Naive thymus-derived CD4-positive, alpha-beta T cell (primary cell): ENCODE measurements at regions not wholly inside any gene's neighbourhood (a gene's known extent, or its start where the extent isn't known, plus 50 kb on each side); places are given as distances from the start of the nearest gene placed in this dataset.

Source experiments
- ATAC-seq: fragments of 150-1000 bp; cut with Tn5 transposase; 2 replicates; pipeline ENCODE4 v1.10.0; 2021; ENCODE audit warnings: mild to moderate bottlenecking, moderate library complexity
- CTCF ChIA-PET: fragments of 350-600 bp; sonication (Branson Sonifier 250); formaldehyde crosslinking; loops from one replicate; lab custom pipeline; 2021; ENCODE audit warnings: antibody characterized with exemption; lab: Charles Lee
- POLR2A ChIA-PET: fragments of 350-600 bp; sonication (Branson Sonifier 250); formaldehyde crosslinking; loops from one replicate; lab custom pipeline; 2021; ENCODE audit warnings: antibody characterized with exemption, inconsistent platforms; lab: Charles Lee
- DNase-seq, 9 donors: peaks; one replicate each; pipeline versions ENCODE4 v3.0.0 to v3.0.0-alpha.2; 2020 to 2022; ENCODE audit warnings: mixed read lengths in 1 of 9
- H3K27ac ChIP-seq: one replicate; pipeline ENCODE4 v1.7.0; 2013; ENCODE audit warnings: mild to moderate bottlenecking, low read depth, low read length, moderate library complexity
- H3K27me3 ChIP-seq, 2 donors: one replicate each; pipeline ENCODE4 v1.7.0; 2013; ENCODE audit warnings: low read length in 2 of 2, mild to moderate bottlenecking in 2 of 2, moderate library complexity in 2 of 2; ENCODE audit not compliant: control insufficient read depth in 2 of 2, insufficient read depth in 2 of 2
- H3K36me3 ChIP-seq, 3 experiments: 1 replicate in 2 of 3; 2 replicates in 1 of 3; pipeline ENCODE4 v1.7.0; 2013; ENCODE audit warnings: low read length in 3 of 3, mild to moderate bottlenecking in 3 of 3, moderate library complexity in 1 of 3; ENCODE audit not compliant: insufficient read depth in 3 of 3, control insufficient read depth in 2 of 3
- H3K4me1 ChIP-seq, 2 donors: one replicate each; pipeline ENCODE4 v1.7.0; 2013; ENCODE audit warnings: low read length in 2 of 2, mild to moderate bottlenecking in 2 of 2, moderate library complexity in 1 of 2; ENCODE audit not compliant: control insufficient read depth in 2 of 2, insufficient read depth in 2 of 2
- H3K4me3 ChIP-seq: 2 replicates; pipeline ENCODE4 v1.7.0; 2013; ENCODE audit warnings: mild to moderate bottlenecking, low read length
- H3K9me3 ChIP-seq, 3 experiments: 1 replicate in 2 of 3; 2 replicates in 1 of 3; pipeline ENCODE4 v1.7.0; 2013; ENCODE audit warnings: low read length in 3 of 3; ENCODE audit not compliant: control insufficient read depth in 2 of 3
- H3K27ac Mint-ChIP-seq, 9 donors: one replicate each; pipeline ENCODE4 v1.8.0; 2020 to 2022; ENCODE audit warnings: mixed read lengths in 9 of 9, mild to moderate bottlenecking in 8 of 9, moderate library complexity in 5 of 9, inconsistent platforms in 2 of 9
- H3K27me3 Mint-ChIP-seq, 5 donors: one replicate each; pipeline ENCODE4 v1.8.0; 2021 to 2022; ENCODE audit warnings: mixed read lengths in 5 of 5, mild to moderate bottlenecking in 1 of 5
- H3K36me3 Mint-ChIP-seq, 5 donors: one replicate each; pipeline ENCODE4 v1.8.0; 2020 to 2022; ENCODE audit warnings: mixed read lengths in 5 of 5, mild to moderate bottlenecking in 3 of 5, inconsistent platforms in 1 of 5
- H3K4me1 Mint-ChIP-seq, 7 donors: one replicate each; pipeline ENCODE4 v1.8.0; 2020 to 2022; ENCODE audit warnings: mixed read lengths in 7 of 7, mild to moderate bottlenecking in 3 of 7, inconsistent platforms in 1 of 7
- H3K4me3 Mint-ChIP-seq, 10 donors: one replicate each; pipeline ENCODE4 v1.8.0; 2020 to 2022; ENCODE audit warnings: mild to moderate bottlenecking in 10 of 10, mixed read lengths in 10 of 10, moderate library complexity in 6 of 10, inconsistent platforms in 2 of 10
- H3K9me3 Mint-ChIP-seq, 11 donors: one replicate each; pipeline ENCODE4 v1.8.0; 2020 to 2022; ENCODE audit warnings: mixed read lengths in 11 of 11, mild to moderate bottlenecking in 4 of 11, inconsistent platforms in 1 of 11, moderate library complexity in 1 of 11
- intact Hi-C, 2 donors: fragments of 100-400 bp; cut with micrococcal nuclease; formaldehyde crosslinking; loops; one replicate each; pipeline ENCODE4 v1.15.1; 2023

DNA sequence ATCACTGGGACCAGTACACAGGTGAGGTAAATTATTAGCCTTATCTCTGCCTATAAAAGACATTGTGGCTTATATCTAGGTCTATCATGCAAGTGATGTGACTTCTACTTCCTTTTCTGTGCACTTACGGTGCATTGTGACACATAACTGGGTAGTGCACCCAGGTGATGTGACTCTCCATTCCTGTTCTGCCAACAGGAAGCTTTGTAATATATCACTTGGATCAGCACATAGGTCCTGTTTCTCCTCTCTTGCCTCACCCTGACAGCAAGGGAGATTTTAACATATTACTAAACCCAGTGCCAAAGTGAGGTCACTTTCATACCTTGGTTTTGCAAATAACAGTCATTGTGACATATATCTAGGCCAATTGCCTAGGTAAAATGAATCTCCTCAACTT, 1129.7 kb upstream of the AMELY start:
- H3K27me3 Mint-ChIP-seq, result no peaks in the 10 kb centered on the region
- ChIA-PET POLR2A (no interaction called here), CTCF (no interaction called here)
- no peak overlapping the region for H3K27ac Mint-ChIP-seq
- H3K4me3 ChIP-seq, result no peak overlapping the region
- no peaks in the 10 kb centered on the region for H3K9me3 Mint-ChIP-seq
- intact Hi-C loops, result no loop called here
- no peaks in the 10 kb centered on the region for H3K9me3 ChIP-seq
- H3K4me3 Mint-ChIP-seq, result no peak overlapping the region
- H3K36me3 Mint-ChIP-seq, result no peaks in the 10 kb centered on the region
- H3K4me1 ChIP-seq, result no peaks in the 10 kb centered on the region
- H3K27ac ChIP-seq, result no peak overlapping the region
- H3K36me3 ChIP-seq, result no peaks in the 10 kb centered on the region
- ATAC-seq (no peak), DNase-seq (no peak)
- no peaks in the 10 kb centered on the region for H3K4me1 Mint-ChIP-seq
- H3K27me3 ChIP-seq, result no peaks in the 10 kb centered on the region

DNA sequence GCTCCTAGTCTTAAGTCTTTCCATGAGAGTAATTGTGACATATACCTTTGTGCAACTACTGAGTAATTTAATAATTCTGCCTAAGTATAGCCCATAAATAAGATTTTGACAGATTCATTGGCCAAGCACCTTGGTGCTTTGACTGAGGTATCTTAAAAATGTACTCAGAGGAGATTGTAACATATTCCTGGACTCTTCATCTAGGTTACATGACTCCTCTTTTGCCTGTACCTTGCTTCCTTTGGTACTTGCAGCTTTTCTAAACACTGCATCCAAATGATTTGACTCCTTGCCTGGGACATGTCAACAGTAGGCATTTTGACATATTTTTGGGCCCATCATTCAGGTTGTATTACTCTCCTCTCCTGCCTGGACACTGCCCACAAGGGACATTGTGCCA, 1125.0 kb upstream of the AMELY start:
- ATAC-seq (no peak), DNase-seq (no peak)
- H3K9me3 Mint-ChIP-seq, result no peaks in the 10 kb centered on the region
- Histone ChIP-seq H3K27ac (no peak overlapping the region), H3K27me3 (no peaks in the 10 kb centered on the region), H3K9me3 (no peaks in the 10 kb centered on the region), H3K4me3 (no peak overlapping the region), H3K4me1 (no peaks in the 10 kb centered on the region), H3K36me3 (no peaks in the 10 kb centered on the region)
- intact Hi-C loops, result no loop called here
- POLR2A ChIA-PET, result no interaction called here
- no peak overlapping the region for H3K27ac Mint-ChIP-seq
- no peaks in the 10 kb centered on the region for H3K4me1 Mint-ChIP-seq
- CTCF ChIA-PET, result no interaction called here
- H3K27me3 Mint-ChIP-seq, result no peaks in the 10 kb centered on the region
- no peaks in the 10 kb centered on the region for H3K36me3 Mint-ChIP-seq
- no peak overlapping the region for H3K4me3 Mint-ChIP-seq

DNA sequence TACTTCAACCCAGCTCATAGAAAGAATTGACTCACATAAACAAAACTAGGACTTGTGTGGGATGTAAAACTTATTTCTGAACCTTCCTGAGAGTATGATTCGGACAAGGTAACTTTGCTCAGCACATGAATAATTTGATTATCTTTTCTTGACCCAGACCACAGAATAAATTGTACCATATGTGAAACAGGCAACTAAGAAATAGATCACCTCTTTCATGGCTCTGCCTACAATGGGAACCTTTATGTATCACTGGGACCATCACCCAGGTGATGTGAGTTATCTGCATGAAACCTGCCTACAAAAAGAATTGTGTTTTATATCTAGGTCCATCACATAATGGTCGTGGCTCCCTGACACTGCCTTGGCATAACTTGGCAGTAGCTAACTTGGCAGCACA, 1124.1 kb upstream of the AMELY start:
- Histone ChIP-seq H3K4me3 (no peak overlapping the region), H3K9me3 (no peaks in the 10 kb centered on the region), H3K4me1 (no peaks in the 10 kb centered on the region), H3K36me3 (no peaks in the 10 kb centered on the region), H3K27me3 (no peaks in the 10 kb centered on the region), H3K27ac (no peak overlapping the region)
- ATAC-seq (no peak), DNase-seq (no peak)
- H3K9me3 Mint-ChIP-seq, result no peaks in the 10 kb centered on the region
- CTCF ChIA-PET, result no interaction called here
- POLR2A ChIA-PET, result no interaction called here
- no peak overlapping the region for H3K4me3 Mint-ChIP-seq
- no peaks in the 10 kb centered on the region for H3K27me3 Mint-ChIP-seq
- H3K4me1 Mint-ChIP-seq, result no peaks in the 10 kb centered on the region
- H3K27ac Mint-ChIP-seq, result no peak overlapping the region
- intact Hi-C loops, result no loop called here
- H3K36me3 Mint-ChIP-seq, result no peaks in the 10 kb centered on the region

DNA sequence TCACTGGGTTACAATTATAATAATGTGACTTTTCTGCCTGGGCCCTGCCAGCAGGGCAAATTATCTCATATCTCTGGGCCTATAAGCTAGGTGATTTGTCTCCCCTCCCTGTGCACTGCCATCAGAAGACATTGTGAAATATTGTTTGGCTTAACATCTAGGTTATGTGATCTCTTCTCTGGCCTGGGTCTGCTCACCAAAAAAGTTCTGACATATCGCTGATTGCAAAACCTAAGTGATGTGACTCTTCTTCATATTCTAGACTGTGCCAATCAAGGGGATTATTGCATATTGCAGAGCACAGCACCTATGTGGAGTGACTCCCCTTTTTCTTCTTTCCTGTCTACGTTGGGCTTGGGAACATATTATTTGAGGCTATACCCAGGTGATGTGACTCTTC, 1123.1 kb upstream of the AMELY start:
- H3K4me1 ChIP-seq, result no peaks in the 10 kb centered on the region
- no peaks in the 10 kb centered on the region for H3K36me3 ChIP-seq
- no peak overlapping the region for H3K4me3 ChIP-seq
- H3K4me3 Mint-ChIP-seq, result no peak overlapping the region
- H3K27me3 ChIP-seq, result no peaks in the 10 kb centered on the region
- intact Hi-C loops, result no loop called here
- no peak for ATAC-seq
- POLR2A ChIA-PET, result no interaction called here
- no peaks in the 10 kb centered on the region for H3K27me3 Mint-ChIP-seq
- no peak overlapping the region for H3K27ac ChIP-seq
- H3K36me3 Mint-ChIP-seq, result no peaks in the 10 kb centered on the region
- no peaks in the 10 kb centered on the region for H3K9me3 ChIP-seq
- CTCF ChIA-PET, result no interaction called here
- H3K27ac Mint-ChIP-seq, result no peak overlapping the region
- H3K9me3 Mint-ChIP-seq, result peaks cover 0 to 4% (median 0%) of the 10 kb centered on the region in 11 donors
- DNase-seq, result no peak
- no peaks in the 10 kb centered on the region for H3K4me1 Mint-ChIP-seq

DNA sequence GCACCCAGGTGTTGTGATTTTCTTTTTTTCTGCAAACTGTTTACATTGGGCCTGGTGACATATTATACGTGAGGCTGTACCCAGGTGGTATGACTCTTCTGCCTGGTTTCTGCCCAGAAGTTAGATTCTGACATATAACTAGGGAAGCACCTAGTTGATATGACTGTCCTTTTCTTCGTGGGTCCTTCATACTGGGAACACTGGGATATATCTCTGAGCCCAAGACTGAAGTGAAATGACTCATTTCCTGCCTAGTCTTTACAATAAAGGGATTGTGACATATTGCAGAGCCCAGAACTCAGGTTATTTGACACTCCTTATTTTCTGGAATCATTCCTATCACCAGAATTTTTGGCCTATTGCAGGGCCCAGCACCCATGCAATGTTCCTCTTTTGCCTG, 1121.6 kb upstream of the AMELY start:
- no peak overlapping the region for H3K27ac ChIP-seq
- H3K4me1 Mint-ChIP-seq, result no peaks in the 10 kb centered on the region
- POLR2A ChIA-PET, result no interaction called here

DNA sequence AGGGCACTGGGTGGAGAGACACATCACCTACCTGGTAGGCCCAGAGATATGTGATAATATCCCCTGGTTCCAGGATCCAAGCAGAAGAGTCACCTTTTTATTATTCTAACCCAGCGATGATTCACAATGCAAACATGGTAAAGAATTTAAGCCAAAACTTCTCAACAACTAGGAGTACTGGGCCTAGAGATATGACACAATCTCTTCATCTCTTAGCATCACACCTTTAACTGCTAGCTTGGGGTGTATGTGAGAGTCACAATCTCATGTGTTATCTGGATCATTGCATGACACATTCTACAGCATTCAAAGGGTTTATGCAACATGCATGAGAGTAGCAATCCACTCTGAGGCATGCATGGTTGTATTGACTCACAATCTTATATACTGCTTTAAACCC, 1109.0 kb upstream of the AMELY start:
- no peak for ATAC-seq
- H3K9me3 ChIP-seq, result no peaks in the 10 kb centered on the region
- Mint-ChIP-seq H3K27ac (no peak overlapping the region), H3K27me3 (no peaks in the 10 kb centered on the region), H3K9me3 (peaks cover 0 to 5% (median 0%) of the 10 kb centered on the region in 11 donors), H3K36me3 (no peaks in the 10 kb centered on the region), H3K4me1 (no peaks in the 10 kb centered on the region), H3K4me3 (no peak overlapping the region)
- intact Hi-C loops, result no loop called here
- no peaks in the 10 kb centered on the region for H3K4me1 ChIP-seq
- no peak overlapping the region for H3K27ac ChIP-seq
- no peak overlapping the region for H3K4me3 ChIP-seq
- no peaks in the 10 kb centered on the region for H3K36me3 ChIP-seq
- H3K27me3 ChIP-seq, result no peaks in the 10 kb centered on the region
- ChIA-PET CTCF (no interaction called here), POLR2A (no interaction called here)
- DNase-seq, result no peak

More for the DNA sequence above, 1121.6 kb upstream of the AMELY start:
- no peak overlapping the region for H3K4me3 ChIP-seq
- ATAC-seq (no peak), DNase-seq (no peak)
- H3K27me3 ChIP-seq, result no peaks in the 10 kb centered on the region
- H3K9me3 ChIP-seq, result no peaks in the 10 kb centered on the region
- no peaks in the 10 kb centered on the region for H3K27me3 Mint-ChIP-seq
- H3K27ac Mint-ChIP-seq, result no peak overlapping the region
- no peaks in the 10 kb centered on the region for H3K36me3 ChIP-seq
- intact Hi-C loops, result no loop called here
- H3K4me3 Mint-ChIP-seq, result no peak overlapping the region
- peaks cover 0 to 4% (median 0%) of the 10 kb centered on the region in 11 donors for H3K9me3 Mint-ChIP-seq
- CTCF ChIA-PET, result no interaction called here
- H3K4me1 ChIP-seq, result no peaks in the 10 kb centered on the region
- H3K36me3 Mint-ChIP-seq, result no peaks in the 10 kb centered on the region

DNA sequence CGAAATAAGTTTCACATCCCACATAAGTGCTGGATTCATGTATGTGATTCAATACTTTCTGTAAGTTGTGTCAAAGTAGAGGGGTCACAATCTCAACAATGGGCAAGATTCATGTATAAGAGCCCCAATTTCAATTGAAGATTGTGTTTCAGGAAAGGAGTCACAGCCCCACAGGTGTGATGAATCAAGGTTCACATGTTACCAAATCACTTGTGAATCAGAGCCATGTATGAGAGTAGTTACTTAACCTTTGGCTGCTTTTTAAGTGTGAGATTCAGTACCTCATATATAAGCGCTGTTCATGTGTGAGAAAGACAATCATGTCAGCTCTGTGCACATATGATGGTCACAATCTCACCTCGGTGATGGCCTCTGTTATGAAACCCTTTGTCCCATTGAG, 1100.0 kb upstream of the AMELY start:
- no peak for DNase-seq
- no peaks in the 10 kb centered on the region for H3K27me3 ChIP-seq
- no peaks in the 10 kb centered on the region for H3K9me3 Mint-ChIP-seq
- no peak overlapping the region for H3K4me3 Mint-ChIP-seq
- intact Hi-C loops, result no loop called here
- H3K9me3 ChIP-seq, result no peaks in the 10 kb centered on the region
- no peaks in the 10 kb centered on the region for H3K4me1 Mint-ChIP-seq
- no peak for ATAC-seq
- H3K4me3 ChIP-seq, result no peak overlapping the region
- H3K36me3 Mint-ChIP-seq, result no peaks in the 10 kb centered on the region
- ChIA-PET POLR2A (no interaction called here), CTCF (no interaction called here)
- no peaks in the 10 kb centered on the region for H3K4me1 ChIP-seq
- H3K36me3 ChIP-seq, result no peaks in the 10 kb centered on the region
- no peak overlapping the region for H3K27ac Mint-ChIP-seq
- no peaks in the 10 kb centered on the region for H3K27me3 Mint-ChIP-seq
- no peak overlapping the region for H3K27ac ChIP-seq
